ENCODE measurements at regions not wholly inside any gene's neighbourhood (a gene's known extent, or its start where the extent isn't known, plus 50 kb on each side); places are given as distances from the start of the nearest gene placed in this dataset.
"Not testable (repeated sequence)": the region's sequence is repeated elsewhere in the genome, so short reads cannot be mapped to it uniquely, and the experiment has no call there.

DNA sequence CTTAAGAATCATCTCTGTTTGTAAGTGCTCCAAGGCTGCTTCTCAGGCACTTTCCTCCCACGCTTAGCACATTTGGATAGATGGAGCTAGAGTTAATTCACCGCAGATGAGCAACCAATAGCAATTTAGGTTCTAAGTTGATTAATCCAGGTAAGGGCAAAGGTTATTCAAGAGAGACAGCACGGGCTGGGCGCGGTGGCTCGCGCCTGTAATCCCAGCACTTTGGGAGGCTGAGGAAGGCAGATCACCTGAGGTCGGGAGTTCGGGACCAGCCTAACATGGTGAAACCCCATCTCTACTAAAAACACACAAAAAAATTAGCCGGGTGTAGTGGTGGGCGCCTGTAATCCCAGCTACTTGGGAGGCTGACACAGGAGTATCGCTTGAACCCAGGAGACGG, 54.5 kb upstream of the UNC13C start:
- DNase-seq: not testable (repeated sequence)

DNA sequence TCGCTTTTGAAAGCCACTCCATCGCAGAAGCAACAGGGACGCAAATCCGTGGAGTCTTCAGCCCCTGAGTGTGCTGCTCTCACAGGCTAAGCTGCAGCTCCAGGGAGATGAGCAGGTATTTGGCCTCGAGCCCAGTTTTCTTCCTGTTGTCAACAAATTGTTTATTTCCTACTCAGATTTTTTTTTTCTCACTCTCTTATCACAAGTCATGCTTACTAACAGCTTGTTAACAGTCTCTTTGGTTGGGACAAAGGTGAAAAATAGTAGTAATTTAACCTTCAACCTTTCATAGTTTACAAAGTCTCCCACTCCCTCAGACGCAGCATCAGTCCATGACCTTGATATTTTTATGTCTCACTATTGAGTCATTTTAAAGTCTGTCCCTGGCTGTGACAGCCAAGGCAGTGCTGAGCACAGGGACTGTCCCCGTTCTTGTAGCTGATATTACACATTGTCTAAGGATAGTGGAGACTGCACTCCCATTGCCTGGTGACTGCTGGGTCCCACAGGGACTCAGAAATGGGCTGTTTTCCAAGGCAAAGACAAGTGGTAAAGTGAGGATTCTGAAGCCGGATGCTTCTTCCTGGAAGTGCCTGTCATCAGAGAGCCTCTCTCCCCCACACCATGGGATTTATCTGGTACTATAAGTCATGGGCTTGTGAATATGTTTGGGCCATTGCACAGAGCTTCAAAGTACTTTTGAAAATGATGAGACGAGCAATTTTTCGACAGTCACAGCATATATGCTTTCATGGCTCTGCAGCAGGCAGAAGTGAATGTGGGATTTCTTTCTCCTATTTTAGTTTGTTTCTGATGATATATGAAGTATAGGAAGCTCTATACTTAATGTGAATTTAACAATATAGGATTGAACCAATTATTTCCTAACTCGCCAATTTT, 59.8 kb upstream of the UNC13C start:
- peak; percentile 53 for DNase-seq

DNA sequence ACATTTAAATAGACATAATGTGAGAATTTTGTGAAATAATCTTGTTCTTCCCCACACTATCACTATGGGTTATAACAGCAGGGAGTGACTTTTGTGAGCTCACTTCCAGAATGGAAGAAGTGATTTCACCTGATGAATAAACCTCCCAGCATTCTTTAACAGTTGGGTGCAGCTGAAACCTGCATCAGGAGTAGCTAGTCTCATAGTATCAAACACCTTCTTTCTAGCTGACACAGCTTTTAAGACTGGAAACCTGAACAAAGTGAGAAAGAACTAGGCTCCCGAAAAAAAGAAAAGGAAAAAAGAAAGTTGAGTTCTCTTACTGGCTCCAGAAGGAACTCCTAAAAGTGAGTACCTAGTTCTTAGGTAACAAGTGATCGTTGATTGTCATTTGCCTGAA, 61.1 kb upstream of the UNC13C start:
- no peak for DNase-seq

DNA sequence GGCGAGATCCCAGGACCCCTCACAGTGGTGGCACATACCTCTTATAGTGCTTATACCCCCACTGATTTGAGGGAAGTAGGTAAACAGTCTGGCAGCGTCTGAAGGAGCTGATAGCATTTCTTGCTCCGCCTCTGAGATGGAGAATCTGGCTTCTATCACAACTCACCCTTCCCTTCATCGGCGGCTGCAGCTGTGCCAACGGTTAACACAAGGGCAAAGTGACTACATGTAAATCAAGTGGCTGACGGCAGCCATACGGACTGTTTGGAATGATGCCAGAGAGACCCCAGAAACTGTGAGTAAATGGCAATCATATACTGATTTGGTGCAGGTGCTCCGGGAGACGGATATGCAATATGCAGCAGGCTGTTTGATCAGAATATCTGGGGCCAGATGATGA, 66.8 kb upstream of the UNC13C start:
- DNase-seq: no peak

DNA sequence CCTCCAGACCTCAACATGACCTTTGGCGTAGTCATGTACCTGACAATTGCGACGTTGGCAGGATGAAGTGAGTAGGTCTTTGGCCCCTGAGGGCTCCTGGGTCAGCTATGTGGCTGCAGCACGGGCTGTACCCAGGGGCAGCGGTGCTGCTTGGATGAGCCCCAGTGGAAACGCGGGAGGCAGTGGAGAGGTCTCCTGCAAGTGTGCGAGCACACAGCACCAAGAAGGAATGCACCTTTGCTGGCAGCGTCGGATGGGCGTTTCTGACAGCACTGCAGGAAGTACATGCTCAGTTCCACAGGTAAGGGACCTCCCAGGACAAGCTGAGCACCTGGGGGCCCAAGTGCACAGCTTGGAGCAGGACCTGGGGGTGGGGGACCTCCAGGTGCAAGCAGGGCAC, 67.4 kb upstream of the UNC13C start:
- DNase-seq: no peak

DNA sequence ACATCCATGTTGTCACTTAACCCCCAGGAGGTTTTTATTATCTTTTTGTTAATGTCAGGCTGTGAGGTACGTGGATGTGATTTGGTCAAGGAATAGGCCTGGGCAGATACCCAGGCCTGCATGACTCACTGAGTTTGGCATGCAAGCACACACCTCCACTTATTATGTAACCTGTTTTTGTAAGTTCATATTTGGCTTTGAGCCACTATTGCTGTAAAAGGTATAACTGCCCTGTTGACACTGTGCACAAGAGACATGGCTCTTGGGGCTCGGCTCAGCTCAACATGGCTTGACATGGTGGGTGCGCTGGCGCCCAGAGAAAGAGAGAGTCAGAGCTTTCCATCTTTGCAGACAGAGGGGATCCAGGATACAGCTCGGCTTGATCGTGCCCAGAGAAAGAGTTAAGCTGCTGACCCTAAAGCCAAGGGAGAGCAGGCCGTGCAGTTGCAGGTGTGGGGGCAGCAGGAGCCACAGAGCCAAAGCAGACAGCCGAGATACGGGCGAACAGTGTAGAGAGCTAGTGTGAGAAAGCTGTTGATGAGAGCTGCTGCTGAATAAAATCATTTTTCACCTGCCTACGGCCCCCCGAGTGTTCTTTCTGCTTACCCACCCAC, 67.9 kb upstream of the UNC13C start:
- no peak for DNase-seq

DNA sequence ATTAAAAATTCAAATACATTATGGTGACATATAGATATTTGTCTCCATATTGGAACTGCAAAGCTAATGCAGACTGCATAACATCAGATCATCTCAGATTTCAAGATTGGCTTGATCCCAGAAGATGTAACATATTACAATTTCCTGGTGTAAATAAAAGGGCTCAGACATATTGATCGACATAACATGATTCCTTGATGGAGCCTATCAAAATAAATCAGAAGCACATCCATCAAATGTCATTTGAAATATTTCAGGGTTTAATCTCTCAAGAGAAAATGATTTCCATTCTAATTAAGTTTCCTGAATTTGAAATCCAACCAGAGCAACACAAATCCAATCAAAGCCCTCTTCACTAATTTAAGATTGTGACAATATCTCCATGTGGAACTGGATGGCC, 75.1 kb upstream of the UNC13C start:
- DNase-seq: no peak

DNA sequence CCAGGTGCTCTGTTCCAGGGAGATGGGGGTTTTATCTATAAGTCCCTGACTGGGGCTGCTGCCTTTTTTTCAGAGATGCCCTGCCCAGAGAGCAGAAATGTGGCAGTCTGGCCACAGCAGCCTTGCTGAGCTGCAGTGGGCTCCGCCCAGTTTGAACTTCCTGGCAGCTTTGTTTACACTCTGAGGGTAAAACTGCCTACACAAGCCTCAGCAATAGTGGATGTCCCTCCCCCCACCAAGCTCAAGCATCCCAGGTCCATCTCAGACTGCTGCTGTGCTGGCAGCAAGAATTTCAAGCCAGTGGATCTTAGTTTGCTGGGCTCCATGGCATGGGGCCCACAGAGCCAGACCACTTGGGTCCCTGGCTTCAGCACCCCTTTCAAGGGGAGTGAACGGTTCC, 84.8 kb upstream of the UNC13C start:
- not testable (repeated sequence) for DNase-seq

DNA sequence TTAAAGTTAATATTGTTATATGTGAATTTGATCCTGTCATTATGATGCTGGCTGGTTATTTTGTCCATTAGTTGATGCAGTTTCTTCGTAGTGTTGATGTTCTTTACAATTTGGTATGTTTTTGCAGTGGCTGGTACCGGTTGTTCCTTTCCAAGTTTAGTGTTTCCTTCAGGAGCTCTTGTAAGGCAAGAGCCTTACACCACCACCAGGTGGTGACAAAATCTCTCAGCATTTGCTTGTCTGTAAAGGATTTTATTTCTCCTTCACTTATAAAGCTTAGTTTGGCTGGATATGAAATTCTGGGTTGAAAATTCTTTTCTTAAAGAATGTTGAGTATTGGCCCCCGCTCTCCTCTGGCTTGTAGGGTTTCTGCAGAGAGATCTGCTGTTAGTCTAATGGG, 86.4 kb upstream of the UNC13C start:
- DNase-seq: not testable (repeated sequence)

DNA sequence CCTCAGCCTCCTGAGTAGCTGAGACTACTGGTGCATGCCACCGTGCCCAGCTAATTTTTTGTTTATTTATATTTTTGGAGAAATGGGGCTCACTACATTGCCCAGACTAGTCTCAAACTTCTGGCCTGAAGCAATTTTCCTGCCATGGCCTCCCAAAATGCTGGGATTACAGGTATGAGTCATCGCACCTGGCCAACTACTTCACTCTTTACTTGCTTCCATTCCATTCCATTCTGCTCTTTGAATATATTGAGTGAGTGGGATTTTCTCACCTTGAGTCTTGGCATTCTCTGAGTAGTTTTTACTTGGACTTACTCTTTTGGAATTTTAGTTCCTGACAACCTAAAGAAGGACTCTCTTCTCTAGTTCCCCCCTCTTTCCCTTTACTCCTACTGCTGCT, 93.8 kb upstream of the UNC13C start:
- DNase-seq: no peak

DNA sequence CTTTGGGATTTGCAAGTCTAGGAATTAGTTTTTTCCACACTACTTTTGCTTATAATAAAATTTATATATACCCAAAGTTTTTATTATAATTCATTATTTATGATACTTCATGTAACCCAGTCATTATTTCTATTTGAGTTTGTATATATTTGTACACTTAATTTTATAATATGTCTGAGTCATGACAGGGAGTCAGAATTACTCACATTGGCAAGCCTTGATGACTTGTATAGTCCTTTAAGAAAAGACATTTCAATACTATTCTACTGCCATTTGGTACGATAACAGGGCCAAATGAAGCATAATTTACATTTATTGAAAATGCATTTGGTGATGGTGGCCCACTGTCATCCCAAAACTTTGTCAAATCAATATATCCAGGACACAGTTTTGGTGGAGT, 95.9 kb upstream of the UNC13C start:
- no peak for DNase-seq

DNA sequence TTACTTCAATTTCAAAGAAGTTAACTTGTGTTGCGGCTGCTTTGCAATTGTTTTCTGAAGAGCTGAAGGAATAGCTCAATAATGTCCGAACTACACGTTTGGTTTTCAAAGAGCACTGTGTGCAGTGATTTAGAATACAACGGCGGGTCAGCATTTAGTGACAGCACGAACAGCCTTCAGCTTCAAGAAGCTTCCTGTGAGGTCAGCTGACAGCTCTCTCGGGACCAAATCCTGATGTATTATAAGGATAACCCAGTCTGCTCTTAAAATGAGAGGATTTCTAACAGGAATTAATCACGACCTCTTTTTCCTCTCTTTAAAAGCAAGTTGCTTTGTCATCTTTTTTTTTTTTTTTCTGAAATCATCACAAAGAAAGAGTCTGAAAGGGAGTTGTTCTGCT, 97.9 kb upstream of the UNC13C start:
- DNase-seq: no peak

DNA sequence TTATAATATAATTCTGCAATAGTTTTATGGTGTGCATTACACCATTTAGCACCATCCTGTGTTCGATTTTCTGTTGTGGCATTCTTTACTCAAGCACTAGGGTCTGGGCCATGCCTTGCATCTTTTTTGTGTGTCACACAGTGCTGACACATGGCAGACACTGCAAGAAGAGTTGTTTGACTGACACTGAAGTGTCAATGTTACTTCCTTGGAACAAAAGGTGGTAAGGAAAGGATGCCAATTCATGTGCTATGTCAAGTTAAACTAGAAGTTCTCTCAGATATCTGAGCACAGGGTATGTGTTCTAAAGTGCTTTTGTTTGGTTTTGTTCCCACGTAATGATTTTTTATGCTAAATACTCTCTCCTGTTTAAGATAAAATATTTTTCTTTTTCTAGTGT, 102.5 kb upstream of the UNC13C start:
- DNase-seq: no peak

DNA sequence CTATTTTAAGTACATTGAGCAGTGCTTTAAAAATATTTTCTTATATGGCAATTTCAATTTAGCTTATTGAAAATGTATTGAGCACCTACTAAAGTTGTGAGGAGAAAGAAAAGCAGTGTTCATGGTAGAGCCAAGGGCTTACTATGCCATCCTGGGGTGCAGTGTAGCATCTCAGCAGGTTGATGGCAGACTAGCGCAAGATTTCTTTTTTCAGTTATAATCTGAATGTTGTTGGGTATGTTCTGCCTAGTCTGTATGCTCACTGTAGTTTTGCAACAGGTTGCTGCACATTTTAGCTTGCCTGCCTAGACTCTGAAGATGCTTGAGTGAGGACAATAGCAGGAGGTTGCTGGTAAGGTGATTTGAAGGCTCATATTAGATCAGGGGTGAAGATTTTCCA, 103.1 kb upstream of the UNC13C start:
- DNase-seq: no peak

DNA sequence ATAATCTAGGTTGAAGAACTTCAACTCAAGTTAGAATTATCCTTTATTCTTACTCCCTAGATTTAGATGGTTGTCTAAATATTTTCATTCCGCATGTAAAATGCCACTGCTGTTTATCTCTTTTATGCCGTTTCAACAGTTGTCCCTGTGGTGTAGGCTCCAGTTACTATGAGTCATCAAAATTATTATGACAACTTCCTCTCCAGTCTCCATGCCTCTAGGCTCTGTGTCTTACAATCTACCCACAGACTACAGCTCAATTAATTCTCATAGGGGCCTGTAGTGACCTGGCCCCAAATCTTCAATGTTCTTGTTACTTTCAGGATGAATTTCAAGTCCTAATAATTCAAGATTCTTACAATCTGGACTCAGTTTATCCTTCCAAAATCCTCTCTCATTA, 105.8 kb upstream of the UNC13C start:
- no peak for DNase-seq

DNA sequence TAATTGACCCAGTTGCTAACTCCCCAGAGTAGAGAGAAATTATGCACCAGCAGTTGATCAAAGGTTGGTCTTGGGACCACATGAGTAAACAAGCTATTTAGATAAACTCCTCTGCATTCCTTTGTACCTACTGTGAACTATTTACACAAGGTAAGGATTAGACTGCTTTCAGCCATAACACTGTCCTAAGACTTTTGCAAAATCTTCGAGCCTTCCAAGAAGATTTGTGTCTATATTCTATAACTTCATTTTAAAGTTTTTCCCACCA, 108.5 kb upstream of the UNC13C start:
- no peak for DNase-seq

DNA sequence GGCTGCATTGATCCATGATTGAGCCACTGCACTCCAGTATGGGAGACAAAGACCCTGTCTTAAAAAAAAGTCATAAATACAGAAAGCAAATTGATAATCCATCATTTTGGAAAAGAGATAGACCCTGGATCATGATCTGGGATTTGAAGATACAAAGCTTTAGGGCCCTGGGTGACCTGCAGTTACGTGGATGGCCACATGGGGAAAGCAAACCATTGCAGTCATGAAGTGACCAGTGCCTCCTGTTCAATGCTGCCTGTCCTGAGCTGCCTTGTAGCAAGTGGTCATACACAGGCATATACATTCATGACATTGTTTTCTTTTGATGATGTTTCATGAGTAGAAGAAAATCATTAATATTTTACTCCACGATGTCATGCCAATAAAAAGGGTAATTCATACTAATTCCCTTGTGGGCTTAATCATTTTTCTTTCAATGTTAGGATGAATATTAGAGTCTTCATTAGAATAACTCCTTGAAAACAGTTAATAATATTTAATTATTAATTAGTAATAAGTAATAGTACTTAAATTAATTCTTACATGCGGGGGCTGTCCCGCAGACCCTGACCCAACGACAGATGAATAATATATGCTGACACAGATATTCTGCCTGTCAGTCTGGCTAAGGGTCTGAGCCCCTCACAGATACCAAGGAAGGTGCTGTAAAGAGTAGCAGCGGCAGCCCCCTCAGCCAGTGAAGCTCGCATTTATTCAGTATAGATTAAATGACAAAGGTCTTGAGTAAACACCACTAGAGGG, 109.0 kb upstream of the UNC13C start:
- no peak for DNase-seq

DNA sequence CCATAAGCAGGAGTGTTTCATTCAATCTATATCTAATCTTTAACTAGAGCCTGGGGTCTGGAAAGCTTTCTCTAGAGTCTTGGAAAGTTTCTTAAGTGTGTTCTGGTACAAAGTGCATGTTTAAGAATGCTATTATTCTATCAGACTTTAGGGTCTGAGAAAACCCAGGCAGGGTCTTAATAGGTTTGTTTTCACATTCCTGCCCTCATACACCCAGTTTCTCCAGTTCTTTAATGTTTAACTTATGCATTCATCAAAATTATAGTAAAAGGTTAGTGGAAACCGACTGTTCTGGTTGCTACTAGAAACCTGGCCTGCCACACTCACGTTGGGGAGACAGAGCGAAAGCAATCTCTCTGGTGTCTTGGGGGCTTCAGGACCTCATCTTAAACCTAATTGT, 102.9 kb upstream of the WDR72 start:
- DNase-seq: no peak

DNA sequence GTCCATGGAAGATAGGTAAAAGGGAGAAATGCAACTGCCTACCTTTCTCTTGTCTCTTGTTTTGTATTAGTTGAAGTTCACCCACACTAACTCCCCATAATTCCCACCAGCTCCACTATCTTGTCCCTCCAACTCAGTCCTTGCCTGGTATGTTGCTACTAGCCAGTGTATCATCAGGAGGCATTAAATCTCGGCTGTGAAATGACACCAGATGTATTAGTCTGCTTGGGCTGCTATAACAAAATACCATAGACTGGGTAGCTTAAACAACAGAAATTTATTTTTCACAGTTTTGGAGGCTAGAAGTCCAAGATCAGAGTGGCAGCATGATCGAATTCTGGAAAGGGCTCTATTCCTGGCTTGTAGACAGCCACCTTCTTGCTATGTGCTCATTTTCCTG, 102.3 kb upstream of the WDR72 start:
- DNase-seq: no peak

DNA sequence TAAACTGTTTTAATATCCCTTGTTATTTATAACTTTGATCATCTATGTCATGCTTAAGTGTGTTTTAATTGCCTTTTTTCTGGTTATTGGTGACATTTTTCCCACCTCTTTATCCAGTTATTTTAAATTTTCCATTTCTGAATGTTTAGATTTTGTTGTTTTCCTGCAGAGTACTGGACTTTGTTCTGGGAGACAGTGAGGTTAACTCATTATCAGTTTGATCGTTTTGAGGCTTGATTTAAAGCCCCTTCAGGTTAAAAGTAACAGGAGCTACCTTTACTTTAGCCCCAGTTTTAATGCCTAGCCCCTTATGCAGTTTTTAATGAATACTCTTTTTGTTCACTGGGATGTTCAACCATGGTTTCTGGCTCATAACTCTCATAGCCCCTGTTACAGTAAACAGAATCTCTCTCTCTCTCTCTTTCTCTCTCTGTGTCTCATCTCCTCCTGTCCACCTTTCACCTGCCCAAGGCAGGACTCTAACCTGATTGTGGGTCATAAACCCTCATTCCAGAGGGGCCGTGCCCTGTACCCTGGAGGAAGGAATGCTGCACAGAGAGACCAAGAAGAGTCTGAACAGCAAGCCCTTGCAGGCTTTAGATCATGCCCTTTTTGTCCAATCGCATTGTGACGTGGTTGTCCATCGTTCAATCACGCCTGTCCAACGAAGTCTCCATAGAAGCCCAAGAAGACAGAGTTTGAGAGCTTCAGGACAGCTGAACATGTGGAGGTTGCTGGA, 91.8 kb upstream of the WDR72 start:
- DNase-seq: no peak

DNA sequence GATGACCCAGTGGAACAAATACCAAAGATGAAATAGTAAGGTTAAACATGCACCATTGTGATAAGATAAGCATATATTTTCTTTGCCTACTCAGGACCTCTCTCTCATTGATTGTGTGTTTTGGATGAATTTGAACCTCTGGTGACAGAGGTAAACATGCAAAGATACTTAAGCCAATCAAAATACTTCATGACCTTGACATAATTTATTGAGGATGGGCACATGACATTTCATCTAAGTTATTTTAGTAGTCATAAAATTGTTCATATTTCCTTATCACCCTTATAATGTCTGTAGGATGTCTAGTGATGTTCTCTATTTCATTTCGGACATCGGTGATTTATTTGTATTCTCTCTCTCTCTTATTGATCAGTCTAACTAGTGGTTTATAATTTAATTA, 88.3 kb upstream of the WDR72 start:
- no peak for DNase-seq

DNA sequence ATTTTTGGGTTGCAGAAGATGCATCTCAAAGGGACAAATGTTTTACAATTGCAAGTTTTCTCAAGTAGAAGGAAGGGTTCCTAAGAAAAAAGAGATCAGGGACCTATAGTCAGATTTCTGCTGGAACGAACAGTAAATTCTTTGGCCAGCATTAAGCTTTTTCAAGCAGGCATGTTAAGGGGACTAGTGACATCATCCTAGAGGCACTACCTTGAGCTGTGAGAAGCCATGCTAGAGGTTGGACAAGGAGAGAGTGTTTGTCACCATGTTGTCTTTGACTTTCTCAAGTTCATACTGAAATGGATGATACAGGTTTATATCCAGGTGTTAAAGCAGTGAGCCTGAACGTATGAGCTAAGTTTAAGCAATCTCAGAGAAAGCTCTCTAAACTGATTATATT, 85.2 kb upstream of the WDR72 start:
- no peak for DNase-seq

DNA sequence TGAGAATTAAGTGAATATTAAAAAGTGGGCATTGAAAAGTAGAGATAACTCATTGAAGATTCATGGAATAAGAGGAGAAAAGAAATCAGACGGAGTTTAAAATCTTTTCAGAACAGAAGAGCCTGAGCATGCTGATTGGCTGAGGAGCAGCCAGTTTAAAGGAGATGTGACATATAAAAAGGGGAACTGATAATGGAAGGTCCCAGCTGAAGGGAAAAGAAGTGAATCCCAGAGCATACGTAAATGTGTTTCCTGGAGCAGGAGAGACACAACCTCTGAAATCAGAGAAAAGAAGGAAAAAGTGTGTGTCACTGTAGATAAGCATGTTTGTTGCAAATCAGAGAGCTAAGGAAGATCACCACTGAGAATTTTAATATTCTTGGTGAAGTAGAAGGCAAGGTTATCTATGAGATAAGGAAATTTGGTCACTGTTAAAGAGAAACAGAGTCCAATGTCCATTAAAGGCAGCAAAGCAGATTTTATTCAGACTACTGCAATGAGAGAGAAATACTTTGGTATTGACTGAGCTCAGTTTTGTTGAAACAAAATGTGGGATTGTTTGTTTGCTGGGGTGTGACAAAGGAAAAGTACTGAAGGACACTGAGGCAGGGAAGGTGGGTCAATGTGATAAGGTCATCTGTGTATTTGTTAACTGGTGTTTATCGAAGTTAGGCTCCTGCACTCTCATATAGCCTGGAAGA, 84.6 kb upstream of the WDR72 start:
- DNase-seq: no peak
